ENCODE measurements at regions not wholly inside any gene's neighbourhood (a gene's known extent, or its start where the extent isn't known, plus 50 kb on each side); places are given as distances from the start of the nearest gene placed in this dataset.

DNA sequence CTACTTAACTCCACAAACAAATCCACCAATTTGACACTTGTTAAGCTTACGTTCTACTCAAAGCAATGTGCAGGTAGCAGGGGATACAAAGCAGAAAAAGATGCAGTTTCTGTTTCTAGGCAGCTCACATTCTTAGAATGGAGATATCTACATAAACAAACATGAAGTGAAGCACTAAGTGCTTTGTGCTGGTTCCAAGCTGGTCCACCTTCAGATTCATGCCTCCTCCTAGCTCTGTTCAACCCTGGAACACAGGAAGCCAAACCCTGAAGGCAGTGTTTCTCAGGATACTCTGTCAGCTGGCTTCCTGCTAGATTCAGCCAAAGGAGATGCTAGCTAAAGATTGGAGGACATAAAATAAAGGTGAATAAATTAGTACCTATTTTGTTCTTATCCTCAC lies 55.3 kb upstream of the NOL4 start:
- H3K4me3 ChIP-seq (ENCODE audit: low read depth, low read length): no peak overlapping the region
- in situ Hi-C loops (cut with HindIII; ENCODE audit: low sequenced_read_pairs): no loop called here
- DNase-seq (ENCODE audit: low read depth): no peak
- TF ChIP-seq CTCF (IDR thresholded peaks at IDR 0.05; ENCODE audit: low read depth, low read length, missing control alignments): no peak

DNA sequence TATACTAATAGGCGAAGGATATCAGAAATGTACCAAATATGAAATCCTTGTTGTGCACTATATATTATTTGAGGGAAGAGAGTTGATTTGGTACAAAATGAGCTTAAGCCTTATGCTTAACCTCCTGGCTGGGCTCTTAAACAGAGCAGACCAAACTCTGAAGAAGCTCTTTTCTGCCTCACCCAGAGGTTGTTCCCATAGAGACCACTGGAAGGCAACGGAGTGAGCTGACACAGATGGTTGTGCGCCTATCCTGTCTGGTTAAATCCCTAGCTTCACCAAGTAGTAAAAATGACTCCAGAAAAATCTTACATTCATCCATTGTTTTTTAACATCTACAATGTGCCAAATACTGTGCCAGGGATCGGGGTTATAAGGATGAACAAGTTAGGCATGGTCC lies 55.9 kb upstream of the NOL4 start:
- in situ Hi-C loops (cut with HindIII; ENCODE audit: low sequenced_read_pairs): no loop called here
- H3K4me3 ChIP-seq (ENCODE audit: low read depth, low read length): no peak overlapping the region
- no peak for TF ChIP-seq CTCF (IDR thresholded peaks at IDR 0.05; ENCODE audit: low read depth, low read length, missing control alignments)
- no peak for DNase-seq (ENCODE audit: low read depth)

DNA sequence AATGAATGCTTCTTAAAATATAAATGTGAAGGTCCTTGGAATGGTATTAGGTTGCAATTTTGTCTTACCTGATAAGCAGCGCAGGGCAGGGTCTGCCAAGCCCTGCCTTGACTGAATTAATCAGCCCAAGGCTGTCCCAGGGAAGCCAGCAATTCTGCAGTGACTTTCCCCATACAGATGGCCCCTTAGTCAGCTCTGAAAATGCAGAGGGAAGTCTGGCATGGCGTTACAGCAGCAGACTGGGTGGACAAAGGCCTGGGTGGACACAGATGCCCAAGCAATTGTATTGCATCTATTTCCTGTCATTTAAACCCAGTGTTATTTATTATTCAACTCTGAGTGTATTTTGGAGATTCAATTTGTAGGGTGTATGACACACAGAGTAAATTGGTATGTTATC lies 56.6 kb upstream of the NOL4 start:
- in situ Hi-C loops (cut with HindIII; ENCODE audit: low sequenced_read_pairs): no loop called here
- DNase-seq (ENCODE audit: low read depth): no peak
- TF ChIP-seq CTCF (IDR thresholded peaks at IDR 0.05; ENCODE audit: low read depth, low read length, missing control alignments): no peak
- H3K4me3 ChIP-seq (ENCODE audit: low read depth, low read length): no peak overlapping the region

- in situ Hi-C loops (cut with HindIII; ENCODE audit: low sequenced_read_pairs): no loop called here
- TF ChIP-seq CTCF (IDR thresholded peaks at IDR 0.05; ENCODE audit: low read depth, low read length, missing control alignments): no peak
- no peak overlapping the region for H3K4me3 ChIP-seq (ENCODE audit: low read depth, low read length)
- DNase-seq (ENCODE audit: low read depth): no peak
Measured at GRCh38 chr18:34281722-34282121, 57.0 kb upstream of the NOL4 start.

- no peak for TF ChIP-seq CTCF (IDR thresholded peaks at IDR 0.05; ENCODE audit: low read depth, low read length, missing control alignments)
- H3K4me3 ChIP-seq (ENCODE audit: low read depth, low read length): no peak overlapping the region
- DNase-seq (ENCODE audit: low read depth): no peak
- in situ Hi-C loops (cut with HindIII; ENCODE audit: low sequenced_read_pairs): no loop called here
Measured at GRCh38 chr18:34283506-34283905, 58.8 kb upstream of the NOL4 start.

- in situ Hi-C loops (cut with HindIII; ENCODE audit: low sequenced_read_pairs): no loop called here
Measured at GRCh38 chr18:34287825-34288224, 63.1 kb upstream of the NOL4 start.

More at GRCh38 chr18:34287825-34288224, 63.1 kb upstream of the NOL4 start:
- no peak overlapping the region for H3K4me3 ChIP-seq (ENCODE audit: low read depth, low read length)
- DNase-seq (ENCODE audit: low read depth): no peak
- no peak for TF ChIP-seq CTCF (IDR thresholded peaks at IDR 0.05; ENCODE audit: low read depth, low read length, missing control alignments)

All from astrocyte of the cerebellum (primary cell).